HG02981 (cell line): ENCODE measurements at regions not wholly inside any gene's neighbourhood (a gene's known extent, or its start where the extent isn't known, plus 50 kb on each side); places are given as distances from the start of the nearest gene placed in this dataset.

ENCODE experiments used
- ATAC-seq: cut with Tn5 transposase; IDR thresholded peaks from one replicate; pipeline ENCODE4 v1.9.1; 2021; ENCODE audit warnings: mild to moderate bottlenecking, moderate library complexity; ENCODE audit not compliant: unreplicated experiment

GRCh38 chr14:98366429-98366828 lies 905.6 kb downstream of the BCL11B start:
- no peak for ATAC-seq

- ATAC-seq: no peak
These were observed 903.8 kb downstream of the BCL11B start for GRCh38 chr14:98368221-98368620.

- no peak for ATAC-seq
These were observed 903.1 kb downstream of the BCL11B start for GRCh38 chr14:98368916-98369315.

GRCh38 chr14:98369344-98369743 lies 902.7 kb downstream of the BCL11B start:
- no peak for ATAC-seq

GRCh38 chr14:98370352-98370751 lies 901.6 kb downstream of the BCL11B start:
- no peak for ATAC-seq

GRCh38 chr14:98371141-98371540 lies 900.9 kb downstream of the BCL11B start:
- ATAC-seq: no peak

- no peak for ATAC-seq
These were observed 897.9 kb downstream of the BCL11B start for GRCh38 chr14:98374136-98374535.

- ATAC-seq: no peak
These were observed 896.4 kb downstream of the BCL11B start for GRCh38 chr14:98375566-98375965.

- no peak for ATAC-seq
These were observed 892.2 kb downstream of the BCL11B start for GRCh38 chr14:98379830-98380229.

GRCh38 chr14:98382662-98383061 lies 889.3 kb downstream of the BCL11B start:
- no peak for ATAC-seq

- no peak for ATAC-seq
These were observed 886.1 kb downstream of the BCL11B start for GRCh38 chr14:98385851-98386250.

GRCh38 chr14:98391061-98391460 lies 880.9 kb downstream of the BCL11B start:
- no peak for ATAC-seq

GRCh38 chr14:98393527-98393926 lies 878.5 kb downstream of the BCL11B start:
- no peak for ATAC-seq

GRCh38 chr14:98404811-98405210 lies 867.2 kb downstream of the BCL11B start:
- ATAC-seq: no peak

- ATAC-seq: no peak
These were observed 863.9 kb downstream of the BCL11B start for GRCh38 chr14:98408024-98408555.

- no peak for ATAC-seq
These were observed 863.3 kb downstream of the BCL11B start for GRCh38 chr14:98408713-98409112.

GRCh38 chr14:98411154-98411553 lies 860.8 kb downstream of the BCL11B start:
- no peak for ATAC-seq

GRCh38 chr14:98412431-98412830 lies 859.6 kb downstream of the BCL11B start:
- ATAC-seq: no peak

- ATAC-seq: no peak
These were observed 856.2 kb downstream of the BCL11B start for GRCh38 chr14:98415766-98416165.

- ATAC-seq: no peak
These were observed 855.0 kb downstream of the BCL11B start for GRCh38 chr14:98417001-98417400.

- ATAC-seq: no peak
These were observed 843.5 kb downstream of the BCL11B start for GRCh38 chr14:98428483-98428994.

- no peak for ATAC-seq
These were observed 838.6 kb downstream of the BCL11B start for GRCh38 chr14:98433436-98433835.

- ATAC-seq: no peak
These were observed 834.9 kb downstream of the BCL11B start for GRCh38 chr14:98437113-98437512.
